GM19328 (cell line): ENCODE measurements at regions not wholly inside any gene's neighbourhood (a gene's known extent, or its start where the extent isn't known, plus 50 kb on each side); places are given as distances from the start of the nearest gene placed in this dataset.
"Not testable (repeated sequence)": the region's sequence is repeated elsewhere in the genome, so short reads cannot be mapped to it uniquely, and the experiment has no call there.

Experiments
- ATAC-seq: cut with Tn5 transposase; IDR thresholded peaks from one replicate; pipeline ENCODE4 v1.9.1; 2021; ENCODE audit warnings: mild to moderate bottlenecking, moderate library complexity; ENCODE audit not compliant: unreplicated experiment

DNA sequence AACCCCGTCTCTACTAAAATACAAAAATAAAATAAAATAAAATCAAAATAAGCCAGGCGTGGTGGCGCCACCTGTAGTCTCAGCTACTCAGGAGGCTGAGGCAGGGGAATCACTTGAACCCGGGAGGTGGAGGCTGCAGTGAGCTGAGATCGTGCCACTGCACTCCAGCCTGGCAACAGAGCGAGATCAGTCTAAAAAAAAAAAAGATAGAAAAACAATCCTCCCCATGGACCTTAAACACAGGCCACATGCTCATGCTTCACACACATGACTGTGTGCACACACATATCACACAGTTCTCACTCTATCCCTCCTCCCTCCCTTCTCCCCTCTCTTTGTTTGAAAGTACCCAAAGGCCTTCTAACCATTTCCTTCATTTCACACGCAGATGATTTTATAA is 667.6 kb downstream of the UQCRFS1 start:
- not testable (repeated sequence) for ATAC-seq

DNA sequence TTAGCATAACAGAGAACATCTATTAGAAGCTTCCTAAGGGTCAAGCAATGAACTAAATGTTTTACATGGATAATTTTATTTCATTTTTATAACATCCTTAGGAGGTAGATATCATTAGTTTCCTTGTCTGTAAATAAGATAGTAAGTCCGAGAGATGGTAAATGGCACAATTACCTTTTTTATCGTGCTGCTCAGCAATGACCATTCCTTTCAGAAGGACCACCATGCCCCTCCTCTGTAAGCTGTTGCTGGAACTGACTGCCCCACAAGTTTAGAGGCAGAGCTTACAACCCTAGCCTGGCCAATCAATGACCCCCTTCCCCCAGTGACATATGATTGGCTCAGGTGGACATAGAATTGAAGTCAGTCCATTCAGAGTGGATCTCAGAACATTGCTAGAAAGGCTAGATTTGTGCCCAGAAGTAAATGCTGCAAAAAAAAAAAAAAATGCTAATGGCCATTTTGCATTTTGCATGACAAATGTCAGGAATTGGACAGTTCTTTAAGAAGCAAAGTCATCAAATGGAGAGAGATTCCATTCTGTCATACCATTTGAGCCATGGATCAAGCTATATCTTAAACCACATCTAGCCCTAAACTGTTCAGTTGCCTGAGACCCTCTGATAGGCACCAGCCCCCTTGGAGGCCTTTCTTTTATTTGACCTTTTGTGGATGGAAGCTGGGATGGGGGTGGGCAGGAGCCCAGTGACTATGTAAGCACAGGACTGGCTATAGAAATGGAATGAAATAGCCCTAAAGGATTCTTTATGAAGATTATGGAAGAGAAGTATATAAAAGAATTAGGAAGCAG is 668.3 kb downstream of the UQCRFS1 start:
- no peak for ATAC-seq

- ATAC-seq: no peak
These were observed 669.6 kb downstream of the UQCRFS1 start for GRCh38 chr19:28543244-28543776.

DNA sequence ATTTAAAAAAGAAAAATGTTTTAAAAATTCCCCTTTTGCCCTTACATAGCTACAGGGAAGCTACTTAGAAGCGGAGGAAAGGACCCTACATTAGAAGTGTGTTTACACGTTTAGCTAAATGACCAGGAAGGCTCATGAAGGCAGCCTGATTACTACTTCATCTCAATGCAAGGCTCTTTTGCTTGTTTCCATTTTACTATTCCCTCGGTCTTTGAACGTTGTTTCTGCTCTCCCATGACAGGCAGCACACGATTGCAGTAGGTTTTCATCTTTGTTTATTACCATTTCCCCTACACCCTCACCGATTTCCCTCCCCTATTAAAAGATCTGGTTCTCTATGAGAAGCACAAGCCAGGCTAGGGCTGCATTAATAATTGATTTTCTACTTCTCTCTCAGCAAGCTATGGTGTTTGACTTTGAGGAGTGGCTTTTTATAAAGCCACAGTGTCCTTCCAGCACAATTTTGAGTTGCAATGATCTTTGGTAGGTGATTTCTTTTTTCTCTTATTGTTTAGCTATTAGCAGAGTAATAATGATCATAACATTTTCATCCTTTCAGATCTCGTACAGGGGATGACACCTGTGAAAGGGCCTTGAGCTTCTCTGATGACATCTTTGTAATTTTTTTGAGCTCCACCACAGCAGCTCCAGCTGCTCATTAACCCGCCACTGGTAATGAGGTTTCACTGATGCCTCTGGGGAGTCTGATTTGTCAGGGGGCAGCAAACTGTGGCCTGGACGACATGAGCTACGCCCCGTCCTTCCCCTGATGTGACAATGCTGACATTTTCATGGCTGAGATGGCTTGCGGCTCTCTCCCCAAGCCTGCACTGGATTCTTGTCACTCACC is 670.3 kb downstream of the UQCRFS1 start:
- ATAC-seq: no peak

GRCh38 chr19:28541602-28542393 is 671.2 kb downstream of the UQCRFS1 start:
- ATAC-seq: no peak

DNA sequence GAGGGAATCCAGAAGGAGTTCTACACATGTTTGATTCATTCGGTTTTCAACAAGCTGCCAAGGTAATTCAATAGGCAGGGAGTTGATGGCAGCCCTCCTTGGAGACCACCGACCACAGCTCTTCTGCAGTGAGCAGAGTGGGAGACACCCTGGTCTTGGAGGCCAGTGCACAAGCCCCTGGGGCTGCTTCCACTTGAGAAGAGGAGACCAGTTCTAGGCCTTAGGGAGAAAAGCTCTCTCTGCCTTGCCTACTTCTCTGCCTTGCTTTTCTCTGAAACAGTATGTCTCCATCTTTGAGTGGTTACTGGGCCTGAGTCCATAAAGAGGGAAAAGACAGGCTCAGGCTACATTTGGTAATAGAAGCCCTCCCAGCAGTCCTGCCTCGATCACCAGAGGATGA is 671.9 kb downstream of the UQCRFS1 start:
- ATAC-seq: no peak

DNA sequence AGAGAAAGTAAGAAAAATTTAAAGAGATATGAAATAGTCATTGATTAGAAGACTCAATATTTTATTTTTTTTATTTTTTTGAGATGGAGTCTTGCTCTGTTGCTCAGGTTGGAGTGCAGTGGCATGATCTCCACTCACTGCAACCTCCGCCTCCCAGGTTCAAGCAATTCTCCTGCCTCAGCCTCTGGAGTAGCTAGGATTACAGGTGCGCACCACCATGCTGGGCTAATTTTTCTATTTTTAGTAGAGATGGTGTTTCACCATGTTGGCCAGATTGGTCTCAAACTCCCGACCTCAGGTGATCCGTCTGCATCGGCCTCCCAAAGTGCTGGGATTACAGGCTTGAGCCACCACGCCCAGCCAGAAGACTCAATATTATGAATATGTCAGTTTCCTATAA is 672.6 kb downstream of the UQCRFS1 start:
- not testable (repeated sequence) for ATAC-seq

GRCh38 chr19:28539759-28540158 is 673.2 kb downstream of the UQCRFS1 start:
- no peak for ATAC-seq

GRCh38 chr19:28538579-28538978 is 674.4 kb downstream of the UQCRFS1 start:
- not testable (repeated sequence) for ATAC-seq

DNA sequence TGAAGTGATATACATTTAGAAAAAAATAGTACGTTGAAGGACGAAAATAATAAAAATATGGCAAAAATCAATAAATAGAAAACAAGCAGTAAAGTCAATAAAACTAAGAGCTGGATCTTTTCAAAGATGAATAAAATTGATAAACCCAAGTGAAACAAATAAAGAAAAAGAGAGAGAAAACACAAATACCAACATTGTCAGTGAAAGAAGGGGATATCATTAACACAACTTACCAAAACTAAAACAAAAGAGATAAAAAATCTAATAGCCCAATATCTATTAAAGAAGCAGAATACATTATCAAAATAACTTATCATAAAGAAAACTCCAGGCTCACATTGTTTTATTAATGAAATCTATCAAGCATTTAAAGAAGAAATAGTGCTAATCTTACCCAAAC is 675.1 kb downstream of the UQCRFS1 start:
- no peak for ATAC-seq

GRCh38 chr19:28537079-28537478 is 675.9 kb downstream of the UQCRFS1 start:
- ATAC-seq: no peak

- no peak for ATAC-seq
These were observed 677.6 kb downstream of the UQCRFS1 start for GRCh38 chr19:28535352-28535775.

GRCh38 chr19:28534766-28535351 is 678.1 kb downstream of the UQCRFS1 start:
- no peak for ATAC-seq

DNA sequence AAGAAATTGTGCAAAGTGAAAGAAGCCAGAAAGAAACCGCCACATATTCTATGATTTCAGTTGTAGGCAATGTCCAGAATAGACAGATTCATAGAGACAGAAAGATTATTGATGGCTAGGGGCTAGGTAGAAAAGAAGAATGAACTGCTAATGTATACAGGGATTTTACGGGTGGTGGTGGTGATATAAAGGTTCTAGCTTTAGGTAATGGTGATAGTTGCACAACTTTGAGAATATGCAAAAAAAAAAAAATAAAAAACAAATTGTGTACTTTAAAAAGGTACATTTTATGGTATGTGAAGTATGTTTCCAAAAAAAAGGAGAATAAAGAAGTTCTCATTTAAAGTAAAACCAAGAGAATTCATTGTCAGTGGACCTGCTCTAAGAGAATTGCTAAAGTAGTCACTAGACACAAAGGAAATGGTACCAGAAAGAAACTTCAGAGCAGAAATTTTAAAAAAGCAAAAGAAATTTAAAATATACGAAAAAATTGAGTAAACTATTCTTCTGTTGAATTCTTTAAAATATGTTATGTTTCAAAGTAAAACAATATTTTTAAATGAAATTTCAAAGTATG is 680.1 kb downstream of the UQCRFS1 start:
- no peak for ATAC-seq

DNA sequence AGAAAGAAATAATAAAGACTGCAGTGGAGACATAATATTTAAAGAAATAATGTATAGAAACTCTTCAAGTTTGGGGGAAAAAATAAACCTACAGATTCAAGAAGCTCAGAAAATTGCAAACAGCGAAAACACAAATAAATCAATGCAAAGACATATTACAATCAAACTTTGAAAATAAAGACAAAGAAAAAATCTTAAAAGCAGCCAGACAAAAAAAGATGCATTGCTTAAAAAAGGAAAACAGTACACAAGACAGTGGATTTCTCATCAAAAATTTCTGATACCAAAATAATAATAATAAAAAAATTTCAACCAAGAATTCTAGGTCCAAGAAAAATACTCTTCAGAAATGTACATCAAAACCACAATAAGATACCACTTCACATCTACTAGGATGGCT is 681.0 kb downstream of the UQCRFS1 start:
- no peak for ATAC-seq

- ATAC-seq: no peak
These were observed 682.4 kb downstream of the UQCRFS1 start for GRCh38 chr19:28530406-28531035.

- ATAC-seq: no peak
These were observed 686.9 kb downstream of the UQCRFS1 start for GRCh38 chr19:28526038-28526437.

DNA sequence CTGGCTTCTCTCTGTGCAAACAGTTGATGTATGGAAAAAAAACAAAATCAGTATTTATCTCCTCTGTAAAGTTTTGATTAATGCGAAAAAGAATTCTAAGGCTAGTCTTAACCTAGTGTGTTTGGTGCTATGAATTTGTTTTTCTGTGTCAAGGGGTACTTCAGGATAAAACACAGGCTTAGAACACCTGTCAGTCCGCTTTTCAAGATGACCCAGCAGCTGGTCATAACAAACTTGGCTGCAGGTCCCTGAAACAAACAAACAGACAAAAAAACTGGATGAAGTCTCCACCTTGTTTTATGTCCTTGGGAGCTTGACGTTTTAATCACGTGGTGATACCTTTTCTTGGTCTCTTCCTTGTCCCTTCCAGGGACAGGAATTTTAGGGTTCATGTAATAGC is 689.3 kb downstream of the UQCRFS1 start:
- no peak for ATAC-seq

- ATAC-seq: no peak
These were observed 690.4 kb downstream of the UQCRFS1 start for GRCh38 chr19:28522545-28522922.
